Psoas muscle (tissue), 7 donors: ENCODE measurements at regions not wholly inside any gene's neighbourhood (a gene's known extent, or its start where the extent isn't known, plus 50 kb on each side); places are given as distances from the start of the nearest gene placed in this dataset.
A peak's percentile ranks its signal among the peaks of the same experiment; 100 is the strongest.

Experiments
- ATAC-seq, 4 donors: fragments of 200-7000 bp; cut with Tn5 transposase; one replicate each; pipeline ENCODE4 v1.9.1; 2020; ENCODE audit warnings: moderate library complexity in 3 of 4, mild to moderate bottlenecking in 2 of 4
- DNase-seq, 2 donors: peaks; one replicate each; pipeline ENCODE4 v3.0.0-alpha.2; 2020
- H3K27ac ChIP-seq: fragments of 200-600 bp; one replicate; pipeline ENCODE4 v1.8.0; 2022
- H3K27me3 ChIP-seq, 3 donors: fragments of 200-600 bp in 1 of 3; one replicate each; pipeline versions ENCODE4 v1.6.1 to v1.8.0; 2013 to 2022; ENCODE audit warnings: low read length in 2 of 3, mild to moderate bottlenecking in 2 of 3, moderate library complexity in 1 of 3; ENCODE audit not compliant: insufficient read depth in 3 of 3
- H3K36me3 ChIP-seq, 2 donors: fragments of 200-600 bp in 1 of 2; one replicate each; pipeline versions ENCODE4 v1.6.1 to v1.8.0; 2013 to 2022; ENCODE audit warnings: low read depth in 1 of 2, mild to moderate bottlenecking in 1 of 2, moderate library complexity in 1 of 2; ENCODE audit not compliant: insufficient read depth in 1 of 2
- H3K4me1 ChIP-seq: fragments of 200-600 bp; one replicate; pipeline ENCODE4 v1.8.0; 2022
- H3K4me3 ChIP-seq: fragments of 200-600 bp; one replicate; pipeline ENCODE4 v1.8.0; 2022; ENCODE audit warnings: mild to moderate bottlenecking
- H3K9me3 ChIP-seq: fragments of 200-600 bp; one replicate; pipeline ENCODE4 v1.8.0; 2022
- WGBS, 3 donors: extraction: QIAGEN DNeasy Blood & Tissue Kit; methylation state at CpG; one replicate each; pipeline versions ENCODE4 v1.1.6 to v1.1.7; 2013; 5-methylcytosine and 5-hydroxymethylcytosine counted together
- intact Hi-C, 2 donors: fragments of 100-400 bp; cut with DNase I; formaldehyde crosslinking; loops; one replicate each; pipeline versions ENCODE4 v1.11.0 to v1.14.2; 2022
- TF ChIP-seq, protein P1 (sequence below): fragments of 200-600 bp; IDR thresholded peaks from one replicate; pipeline ENCODE4 v1.8.0; 2022; ENCODE audit warnings: antibody characterized with exemption
- donor health status: healthy with polysubstance abuse.
- donor health status: DM: no; HTN: no; CAD: no; lungs with moderate emphysema.
- donor health status: Bipolar disorder and iron deficiency.
- donor health status: healthy.
- donor health status: DM: yes; HTN: yes; CAD: no.
- donor health status: DM: no; HTN: no; CAD: no.
- donor health status: DM: yes; HTN: yes; CAD: no.

DNA sequence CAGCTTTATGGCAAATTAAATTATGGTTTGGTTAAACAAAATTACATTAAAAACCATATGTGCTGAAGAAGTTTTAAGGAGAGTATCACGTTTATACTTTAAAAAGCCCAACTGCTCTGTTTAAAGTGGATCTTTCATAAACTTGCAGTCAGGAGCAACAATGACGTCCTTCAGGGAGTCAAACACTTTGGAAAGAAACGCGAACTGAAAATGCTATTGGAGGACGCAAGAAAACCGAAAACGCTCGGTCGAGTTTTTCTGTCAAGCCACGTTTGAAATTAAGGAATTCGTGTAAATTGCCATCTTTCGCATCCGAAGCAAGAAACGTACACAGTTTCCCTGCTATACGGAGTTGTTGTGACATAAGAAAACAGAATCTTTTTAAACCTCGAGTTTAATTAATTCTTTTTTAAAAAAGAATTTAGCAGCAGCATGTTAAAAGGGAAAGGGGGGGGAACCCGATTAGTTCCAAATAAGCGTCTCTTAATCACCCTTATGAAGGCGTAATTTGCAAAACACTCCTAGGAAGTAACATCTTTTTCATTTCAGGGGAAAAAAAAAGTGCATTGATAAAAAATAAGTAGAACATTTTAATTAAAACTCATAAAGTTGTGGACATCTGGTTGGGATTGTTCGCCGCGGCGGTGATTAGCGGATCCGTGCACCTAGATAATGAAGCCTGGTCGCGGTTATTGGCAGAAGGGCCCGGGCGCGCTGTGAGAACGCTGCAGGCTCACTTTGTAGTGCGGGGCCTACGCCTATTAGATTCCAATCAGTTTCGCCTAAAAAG is 295.4 kb downstream of the TFAP2C start:
- peaks cover 10 to 61% (median 15%) of the 10 kb centered on the region in 3 donors for H3K27me3 ChIP-seq

DNA sequence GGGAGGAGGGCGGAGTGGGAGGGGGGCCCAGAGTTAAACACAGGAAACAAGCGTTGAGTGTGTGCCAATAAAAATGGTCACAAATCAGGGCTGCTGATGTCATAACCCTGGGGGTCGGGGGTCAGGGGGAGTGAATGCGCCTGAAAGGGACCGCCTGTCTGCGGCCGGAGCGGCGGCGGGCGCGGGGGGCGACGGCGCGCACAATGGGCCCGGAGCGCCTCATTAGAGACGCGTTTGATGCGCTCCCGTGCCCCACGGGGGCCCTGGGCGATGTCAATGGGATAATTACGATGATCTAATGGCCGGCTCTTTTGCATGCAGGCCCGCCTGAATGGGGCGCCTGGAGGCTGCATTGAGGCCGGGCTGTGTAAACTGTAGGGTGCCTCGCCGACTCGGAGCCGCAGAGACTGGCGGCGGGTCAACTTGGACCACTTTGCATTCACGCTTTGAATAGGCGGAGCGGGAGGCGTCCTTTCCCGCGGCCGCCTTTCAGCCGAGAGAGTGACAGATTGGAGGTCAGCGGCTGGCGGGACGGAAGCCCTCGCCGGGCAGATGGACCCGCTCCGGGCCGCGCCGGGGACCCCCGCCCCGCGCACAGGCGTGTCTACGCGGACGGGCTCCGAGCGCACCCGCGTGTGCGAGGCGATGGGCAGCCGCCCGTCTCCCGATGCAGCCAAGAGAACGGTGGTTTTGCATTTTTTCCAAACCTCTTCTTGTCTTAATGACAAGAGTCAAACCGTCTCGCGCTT is 296.1 kb downstream of the TFAP2C start:
- TF ChIP-seq, protein P1, sequence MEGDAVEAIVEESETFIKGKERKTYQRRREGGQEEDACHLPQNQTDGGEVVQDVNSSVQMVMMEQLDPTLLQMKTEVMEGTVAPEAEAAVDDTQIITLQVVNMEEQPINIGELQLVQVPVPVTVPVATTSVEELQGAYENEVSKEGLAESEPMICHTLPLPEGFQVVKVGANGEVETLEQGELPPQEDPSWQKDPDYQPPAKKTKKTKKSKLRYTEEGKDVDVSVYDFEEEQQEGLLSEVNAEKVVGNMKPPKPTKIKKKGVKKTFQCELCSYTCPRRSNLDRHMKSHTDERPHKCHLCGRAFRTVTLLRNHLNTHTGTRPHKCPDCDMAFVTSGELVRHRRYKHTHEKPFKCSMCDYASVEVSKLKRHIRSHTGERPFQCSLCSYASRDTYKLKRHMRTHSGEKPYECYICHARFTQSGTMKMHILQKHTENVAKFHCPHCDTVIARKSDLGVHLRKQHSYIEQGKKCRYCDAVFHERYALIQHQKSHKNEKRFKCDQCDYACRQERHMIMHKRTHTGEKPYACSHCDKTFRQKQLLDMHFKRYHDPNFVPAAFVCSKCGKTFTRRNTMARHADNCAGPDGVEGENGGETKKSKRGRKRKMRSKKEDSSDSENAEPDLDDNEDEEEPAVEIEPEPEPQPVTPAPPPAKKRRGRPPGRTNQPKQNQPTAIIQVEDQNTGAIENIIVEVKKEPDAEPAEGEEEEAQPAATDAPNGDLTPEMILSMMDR, result no peak
- Histone ChIP-seq H3K27me3 (peaks cover 10 to 67% (median 15%) of the 10 kb centered on the region in 3 donors), H3K27ac (no peak overlapping the region), H3K4me1 (no peaks in the 10 kb centered on the region), H3K9me3 (no peaks in the 10 kb centered on the region), H3K4me3 (peak overlapping the region; percentile 22), H3K36me3 (no peaks in the 10 kb centered on the region)
- WGBS, 3 donors, result 1 to 3% (median 2%) methylated on average over 64 to 73 of the region's 73 CpGs
- no peak for DNase-seq
- intact Hi-C loops, result no loop called here
- ATAC-seq, result no peak

More for the DNA sequence above, 295.4 kb downstream of the TFAP2C start:
- no peaks in the 10 kb centered on the region for H3K36me3 ChIP-seq
- 24 to 26% (median 25%) methylated on average over 34 of the region's 34 CpGs for WGBS, 3 donors
- TF ChIP-seq, protein P1, result no peak
- intact Hi-C loops, result no loop called here
- H3K4me1 ChIP-seq, result no peaks in the 10 kb centered on the region
- H3K9me3 ChIP-seq, result no peaks in the 10 kb centered on the region
- ATAC-seq (no peak), DNase-seq (no peak)
- no peak overlapping the region for H3K4me3 ChIP-seq
- no peak overlapping the region for H3K27ac ChIP-seq

DNA sequence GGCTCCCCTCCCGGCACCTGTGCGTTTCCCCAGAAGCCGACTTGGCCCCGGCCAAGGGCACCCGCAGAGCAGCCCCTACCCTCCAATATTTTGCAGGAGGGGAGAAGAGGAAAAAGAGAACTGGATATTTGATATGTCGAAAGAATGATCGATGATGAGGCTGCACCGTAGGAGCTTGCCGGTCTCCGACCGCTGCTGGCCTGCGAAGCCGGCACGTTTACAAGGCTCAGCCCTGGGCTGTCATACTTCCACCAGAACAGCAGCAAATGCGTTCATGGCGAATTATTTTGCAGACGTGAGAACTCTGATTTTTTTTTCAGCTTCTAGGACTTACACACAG is 296.7 kb downstream of the TFAP2C start:
- Histone ChIP-seq H3K4me1 (no peaks in the 10 kb centered on the region), H3K27me3 (peaks cover 10 to 71% (median 15%) of the 10 kb centered on the region in 3 donors), H3K27ac (no peak overlapping the region), H3K9me3 (no peaks in the 10 kb centered on the region), H3K36me3 (no peaks in the 10 kb centered on the region), H3K4me3 (peak overlapping the region; percentile 22)
- no peak for ATAC-seq
- TF ChIP-seq, protein P1, result no peak
- intact Hi-C loops, result no loop called here
- WGBS, 3 donors, result 1 to 2% (median 1%) methylated on average over 17 of the region's 17 CpGs
- no peak for DNase-seq

DNA sequence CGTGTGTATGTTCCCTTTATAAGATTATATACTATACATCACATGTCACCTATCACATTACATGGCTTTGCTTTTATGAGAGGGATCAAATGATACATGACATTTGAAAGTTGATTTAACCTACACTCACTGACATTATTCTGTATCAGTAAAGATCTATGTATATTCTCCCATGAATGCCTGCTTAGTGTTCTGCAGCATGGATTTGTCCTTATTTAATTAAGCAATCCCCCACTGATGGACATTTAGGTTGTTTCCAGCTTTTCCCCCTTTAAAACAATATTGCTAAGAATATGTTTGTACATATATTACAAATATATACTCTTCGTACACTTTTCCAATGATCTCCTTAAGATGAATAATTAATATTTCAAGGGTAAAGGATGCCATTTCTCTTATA is 297.4 kb downstream of the TFAP2C start:
- ATAC-seq (no peak), DNase-seq (no peak)
- Histone ChIP-seq H3K4me1 (no peaks in the 10 kb centered on the region), H3K27me3 (peaks cover 10 to 73% (median 15%) of the 10 kb centered on the region in 3 donors), H3K27ac (no peak overlapping the region), H3K36me3 (no peaks in the 10 kb centered on the region), H3K9me3 (no peaks in the 10 kb centered on the region), H3K4me3 (no peak overlapping the region)
- TF ChIP-seq, protein P1, result no peak
- 53 to 63% (median 58%) methylated on average over 2 of the region's 2 CpGs for WGBS, 3 donors
- intact Hi-C loops, result no loop called here
